GM10266 (cell line): ENCODE measurements at regions not wholly inside any gene's neighbourhood (a gene's known extent, or its start where the extent isn't known, plus 50 kb on each side); places are given as distances from the start of the nearest gene placed in this dataset.

Experiments used
- DNase-seq: peaks from one replicate; pipeline ENCODE4 v3.0.0; 2012; ENCODE audit errors: extremely low spot score
- TF ChIP-seq, protein P1 (sequence below): IDR thresholded peaks from 2 replicates; pipeline ENCODE4 v1.5.1; 2012; ENCODE audit warnings: mild to moderate bottlenecking, low read depth; ENCODE audit not compliant: control insufficient read depth, insufficient read depth; ENCODE audit errors: missing control alignments

DNA sequence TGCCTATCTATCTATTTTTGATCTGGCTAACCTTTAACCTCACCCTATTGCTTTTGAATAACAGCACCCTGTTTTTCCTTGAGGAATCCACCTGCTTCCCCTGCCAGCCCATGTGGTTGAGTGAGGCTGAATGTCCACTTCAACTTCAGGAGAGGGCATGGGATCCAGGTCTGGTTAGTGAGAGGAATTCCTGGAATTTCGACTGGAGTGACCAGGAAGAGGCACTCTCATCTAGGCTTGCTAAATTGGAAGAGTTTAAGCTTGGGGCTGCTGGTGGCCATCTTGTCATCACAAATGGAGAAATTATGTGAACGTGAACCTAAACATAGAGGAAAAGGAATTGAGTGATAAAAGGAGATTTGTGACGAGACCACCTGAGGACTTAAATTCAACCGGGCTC is 322.1 kb downstream of the OSTF1 start:
- DNase-seq: no peak
- TF ChIP-seq, protein P1, sequence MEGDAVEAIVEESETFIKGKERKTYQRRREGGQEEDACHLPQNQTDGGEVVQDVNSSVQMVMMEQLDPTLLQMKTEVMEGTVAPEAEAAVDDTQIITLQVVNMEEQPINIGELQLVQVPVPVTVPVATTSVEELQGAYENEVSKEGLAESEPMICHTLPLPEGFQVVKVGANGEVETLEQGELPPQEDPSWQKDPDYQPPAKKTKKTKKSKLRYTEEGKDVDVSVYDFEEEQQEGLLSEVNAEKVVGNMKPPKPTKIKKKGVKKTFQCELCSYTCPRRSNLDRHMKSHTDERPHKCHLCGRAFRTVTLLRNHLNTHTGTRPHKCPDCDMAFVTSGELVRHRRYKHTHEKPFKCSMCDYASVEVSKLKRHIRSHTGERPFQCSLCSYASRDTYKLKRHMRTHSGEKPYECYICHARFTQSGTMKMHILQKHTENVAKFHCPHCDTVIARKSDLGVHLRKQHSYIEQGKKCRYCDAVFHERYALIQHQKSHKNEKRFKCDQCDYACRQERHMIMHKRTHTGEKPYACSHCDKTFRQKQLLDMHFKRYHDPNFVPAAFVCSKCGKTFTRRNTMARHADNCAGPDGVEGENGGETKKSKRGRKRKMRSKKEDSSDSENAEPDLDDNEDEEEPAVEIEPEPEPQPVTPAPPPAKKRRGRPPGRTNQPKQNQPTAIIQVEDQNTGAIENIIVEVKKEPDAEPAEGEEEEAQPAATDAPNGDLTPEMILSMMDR: no peak

DNA sequence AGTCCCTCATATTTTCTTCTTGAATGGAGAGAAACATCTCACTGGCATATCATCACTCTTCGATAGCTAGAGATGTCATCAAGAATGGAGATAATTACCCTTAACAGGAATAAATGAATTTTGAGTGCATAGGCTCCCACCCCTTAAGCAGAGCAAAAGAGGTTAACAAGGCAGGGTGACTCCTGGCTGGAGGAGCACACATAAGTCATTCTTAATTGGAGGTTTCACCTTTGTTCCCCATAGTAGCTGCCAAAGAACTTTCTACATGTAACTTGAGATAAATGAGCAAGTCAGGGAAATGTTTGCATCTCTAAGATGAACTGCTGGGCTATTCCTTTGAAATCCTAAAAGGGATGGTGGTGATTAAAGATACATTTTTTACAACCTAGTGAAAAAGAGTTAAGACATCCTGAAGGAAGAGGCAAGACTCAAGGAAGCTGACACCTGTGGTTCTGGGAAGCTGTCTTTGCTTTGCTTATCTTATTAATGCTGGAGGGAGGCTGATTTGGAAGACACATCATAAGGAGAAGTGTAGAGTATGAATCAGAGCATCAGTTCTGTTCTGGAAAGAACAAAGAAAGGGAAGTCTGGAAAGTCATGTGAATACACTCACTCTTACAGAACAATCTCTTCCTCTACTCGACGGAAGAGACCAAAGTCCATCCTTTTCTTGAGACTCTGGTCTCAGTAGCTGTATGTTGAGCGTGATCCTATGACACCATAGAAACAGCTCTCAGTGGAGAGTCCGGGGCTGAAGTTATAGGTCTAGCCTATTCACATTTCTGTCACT is 326.3 kb downstream of the OSTF1 start:
- no peak for DNase-seq
- TF ChIP-seq, protein P1: no peak

DNA sequence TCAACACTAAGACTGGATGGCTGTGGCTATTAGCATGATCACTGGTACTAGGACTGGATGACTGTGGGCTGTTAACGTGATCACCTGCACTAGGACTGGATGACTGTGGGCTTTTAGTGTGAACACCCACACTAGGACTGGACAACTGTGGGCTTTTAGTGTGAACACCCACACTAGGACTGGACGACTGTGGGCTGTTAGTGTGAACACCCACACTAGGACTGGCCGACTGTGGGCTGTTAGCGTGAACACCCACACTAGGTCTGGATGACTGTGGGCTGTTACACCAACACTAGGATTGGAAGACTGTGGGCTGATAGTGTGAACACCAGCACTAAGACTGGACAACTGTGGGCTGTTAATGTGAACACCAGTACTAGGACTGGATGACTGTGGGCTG is 329.2 kb downstream of the OSTF1 start:
- TF ChIP-seq, protein P1: no peak
- no peak for DNase-seq

DNA sequence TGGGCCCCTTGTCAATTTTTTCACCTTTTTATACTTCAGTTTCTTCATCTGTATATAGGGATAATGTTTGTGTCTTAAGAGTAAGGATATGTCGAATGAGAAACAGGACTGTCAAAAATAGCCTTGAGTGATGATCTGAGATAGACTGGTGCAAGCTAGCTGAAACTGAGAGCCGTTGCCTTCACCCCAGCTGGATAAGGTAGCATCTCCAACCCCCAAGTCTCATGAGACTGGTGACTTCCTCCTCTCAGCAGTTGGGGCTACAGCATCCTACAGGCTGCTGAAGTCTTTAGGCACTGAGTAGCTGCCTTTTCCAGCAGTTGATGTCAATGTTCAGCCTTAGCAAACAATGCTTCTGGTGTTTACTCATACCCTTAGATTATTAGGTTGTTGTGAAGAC is 330.2 kb downstream of the OSTF1 start:
- TF ChIP-seq, protein P1: no peak
- no peak for DNase-seq

DNA sequence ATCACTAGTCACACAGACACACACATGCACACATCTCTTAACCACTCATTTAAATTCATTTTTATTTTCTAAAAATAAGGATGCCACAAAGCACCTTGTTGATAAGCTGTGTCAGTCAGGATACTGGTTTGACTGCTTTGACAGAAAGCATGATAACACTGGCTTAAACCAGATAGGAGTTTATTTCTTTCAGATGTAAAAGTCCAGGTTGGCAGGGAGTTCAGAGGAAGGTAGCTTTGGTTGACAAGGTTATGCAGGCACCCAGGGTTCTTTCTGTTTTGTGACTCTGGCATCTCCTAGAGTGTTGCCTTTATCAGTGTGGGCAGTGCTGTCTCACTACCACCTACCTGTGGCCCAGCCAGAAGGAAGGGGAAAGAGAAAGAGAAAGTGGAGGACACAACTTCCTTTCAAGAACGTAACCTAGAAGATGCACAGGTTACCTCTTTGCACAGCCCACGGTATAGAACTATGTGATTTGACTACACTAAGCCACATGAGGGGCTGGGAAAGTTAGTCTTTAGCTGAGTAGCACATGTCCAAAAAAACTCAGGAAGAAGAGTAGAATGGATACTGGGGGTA is 334.7 kb downstream of the OSTF1 start:
- DNase-seq: no peak
- TF ChIP-seq, protein P1: no peak

DNA sequence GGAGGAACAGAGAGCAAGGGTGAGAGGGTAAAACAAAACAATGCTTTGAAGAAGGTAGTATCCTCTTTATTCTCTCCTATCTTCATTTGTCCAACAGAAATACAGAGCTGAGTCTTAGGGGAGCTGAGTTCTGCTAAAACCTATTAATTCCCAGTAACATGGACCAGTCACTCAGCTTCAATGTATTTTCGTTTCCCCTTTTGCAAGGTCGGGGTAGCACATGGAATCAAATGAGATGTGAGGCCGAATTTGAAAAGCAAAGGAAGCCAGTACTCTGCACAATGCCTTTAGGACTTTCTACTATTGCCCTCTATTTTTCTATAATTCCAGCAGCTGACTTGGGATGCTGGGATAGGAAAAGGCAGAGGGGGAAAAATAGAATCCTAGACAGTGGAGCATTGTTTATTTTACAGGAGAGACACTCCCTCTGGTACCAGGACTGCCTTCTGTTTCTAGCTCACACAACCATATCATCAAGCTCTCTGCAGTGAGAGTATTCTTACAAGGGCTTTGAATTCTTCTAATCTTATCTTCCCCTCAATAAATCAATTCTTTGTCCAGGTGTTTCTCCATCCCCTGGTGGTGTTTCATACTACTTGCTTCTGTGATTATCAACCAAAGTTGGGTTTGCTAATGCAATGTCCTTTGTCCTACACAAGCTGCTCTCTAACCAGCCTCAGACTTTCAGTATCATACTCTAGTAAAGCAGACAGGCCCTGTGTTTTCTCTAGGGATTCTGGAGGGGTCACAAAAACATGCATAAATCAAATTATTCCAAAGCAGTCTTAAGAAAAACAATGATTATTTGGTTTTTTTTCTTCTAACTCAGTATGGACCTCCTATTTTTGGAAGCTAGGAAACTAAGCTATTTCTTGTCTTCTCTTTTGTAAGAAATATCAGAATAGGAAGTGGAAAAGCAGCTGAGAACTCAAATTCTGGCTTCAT is 341.5 kb downstream of the OSTF1 start:
- DNase-seq: no peak
- TF ChIP-seq, protein P1: no peak
